CD14-positive monocyte (primary cell): ENCODE measurements at regions not wholly inside any gene's neighbourhood (a gene's known extent, or its start where the extent isn't known, plus 50 kb on each side); places are given as distances from the start of the nearest gene placed in this dataset.

ENCODE experiments used
- DNase-seq, 3 donors: peaks; one replicate each; pipeline ENCODE4 v3.0.0-alpha.2; 2011 to 2022
- H2AFZ ChIP-seq: 2 replicates; pipeline ENCODE4 v1.6.0; 2012; ENCODE audit warnings: mild to moderate bottlenecking, low read depth, low read length, inconsistent platforms; ENCODE audit not compliant: insufficient read depth, poor library complexity, severe bottlenecking
- H3K27ac ChIP-seq, 2 donors: 1 replicate in 1 of 2; 2 replicates in 1 of 2; pipeline ENCODE4 v1.5.1; 2012 to 2013; ENCODE audit warnings: low read length in 2 of 2, control low read depth in 1 of 2, inconsistent platforms in 1 of 2, low read depth in 1 of 2, mild to moderate bottlenecking in 1 of 2
- H3K27me3 ChIP-seq, 2 donors: one replicate each; pipeline versions ENCODE4 v1.6.0 to v1.6.1; 2011 to 2013; ENCODE audit warnings: low read length in 2 of 2; ENCODE audit not compliant: control insufficient read depth in 2 of 2, insufficient read depth in 2 of 2
- H3K36me3 ChIP-seq, 2 donors: replicated peaks in 1 of 2; 1 replicate in 1 of 2; 2 replicates in 1 of 2; pipeline versions ENCODE4 v1.5.1 to v1.6.1; 2012 to 2013; ENCODE audit warnings: low read length in 2 of 2, control low read depth in 1 of 2, inconsistent platforms in 1 of 2, mild to moderate bottlenecking in 1 of 2; ENCODE audit not compliant: insufficient read depth in 2 of 2, control insufficient read depth in 1 of 2
- H3K4me1 ChIP-seq, 2 donors: 1 replicate in 1 of 2; 2 replicates in 1 of 2; pipeline versions ENCODE4 v1.5.1 to v1.6.1; 2012 to 2013; ENCODE audit warnings: low read length in 2 of 2, control low read depth in 1 of 2, inconsistent platforms in 1 of 2, mild to moderate bottlenecking in 1 of 2, moderate library complexity in 1 of 2; ENCODE audit not compliant: insufficient read depth in 2 of 2, control insufficient read depth in 1 of 2
- H3K4me2 ChIP-seq: replicated peaks from 2 replicates; pipeline ENCODE3; 2012; ENCODE audit warnings: low read length, moderate library complexity, mild to moderate bottlenecking; ENCODE audit not compliant: poor library complexity, severe bottlenecking; ENCODE audit errors: extremely low read depth
- H3K4me3 ChIP-seq, 3 experiments: fragments of 200-600 bp in 1 of 3; sonication (generic) in 1 of 3; replicated peaks in 1 of 3; 1 replicate in 2 of 3; 2 replicates in 1 of 3; pipeline ENCODE4 v1.5.1; 2011 to 2013; ENCODE audit warnings: low read length in 3 of 3, mild to moderate bottlenecking in 3 of 3, control low read depth in 2 of 3, low read depth in 2 of 3, inconsistent platforms in 1 of 3, moderate library complexity in 1 of 3
- H3K79me2 ChIP-seq: 2 replicates; pipeline ENCODE4 v1.6.0; 2012; ENCODE audit warnings: mild to moderate bottlenecking, control low read depth, inconsistent platforms, low read length, moderate library complexity; ENCODE audit not compliant: insufficient read depth
- H3K9ac ChIP-seq: 2 replicates; pipeline ENCODE4 v1.6.0; 2017; ENCODE audit warnings: low read length, mild to moderate bottlenecking; ENCODE audit not compliant: insufficient read depth, poor library complexity, severe bottlenecking
- H3K9me3 ChIP-seq, 2 donors: replicated peaks in 1 of 2; 1 replicate in 1 of 2; 2 replicates in 1 of 2; pipeline versions ENCODE4 v1.5.1 to v1.6.1; 2012 to 2013; ENCODE audit warnings: low read length in 2 of 2, control low read depth in 1 of 2; ENCODE audit not compliant: control insufficient read depth in 1 of 2, insufficient read depth in 1 of 2
- H4K20me1 ChIP-seq: 2 replicates; pipeline ENCODE4 v1.6.0; 2012; ENCODE audit warnings: mild to moderate bottlenecking, low read length, control low read depth, moderate library complexity; ENCODE audit not compliant: insufficient read depth
- H3K27ac Mint-ChIP-seq, 7 donors: one replicate each; pipeline ENCODE4 v1.8.0; 2020; ENCODE audit warnings: mild to moderate bottlenecking in 7 of 7, mixed read lengths in 7 of 7, moderate library complexity in 6 of 7, inconsistent platforms in 2 of 7
- H3K27me3 Mint-ChIP-seq, 3 donors: one replicate each; pipeline ENCODE4 v1.8.0; 2021 to 2022; ENCODE audit warnings: low read depth in 3 of 3, mild to moderate bottlenecking in 3 of 3, mixed read lengths in 3 of 3, moderate library complexity in 3 of 3, inconsistent platforms in 1 of 3
- H3K36me3 Mint-ChIP-seq, 2 donors: one replicate each; pipeline ENCODE4 v1.8.0; 2020; ENCODE audit warnings: mixed read lengths in 2 of 2, inconsistent platforms in 1 of 2, mild to moderate bottlenecking in 1 of 2
- H3K4me1 Mint-ChIP-seq: one replicate; pipeline ENCODE4 v1.8.0; 2020; ENCODE audit warnings: mild to moderate bottlenecking, mixed read lengths
- H3K4me3 Mint-ChIP-seq, 2 donors: one replicate each; pipeline ENCODE4 v1.8.0; 2020; ENCODE audit warnings: mild to moderate bottlenecking in 2 of 2, mixed read lengths in 2 of 2, moderate library complexity in 1 of 2
- H3K9me3 Mint-ChIP-seq, 7 donors: one replicate each; pipeline ENCODE4 v1.8.0; 2020 to 2022; ENCODE audit warnings: mixed read lengths in 7 of 7, mild to moderate bottlenecking in 6 of 7, moderate library complexity in 6 of 7, inconsistent platforms in 2 of 7
- WGBS: methylation state at CpG from one replicate; pipeline ENCODE4 v1.1.5; 2013; ENCODE audit warnings: missing lambda C conversion rate; ENCODE audit not compliant: insufficient coverage; 5-methylcytosine and 5-hydroxymethylcytosine counted together
- intact Hi-C, 2 donors: fragments of 100-400 bp; cut with micrococcal nuclease; formaldehyde crosslinking; loops; one replicate each; pipeline versions ENCODE4 v1.15.0 to v1.15.1; 2023
- TF ChIP-seq, protein P1 (sequence below): fragments of 200-600 bp; IDR thresholded peaks from one replicate; pipeline ENCODE4 v1.8.0; 2022; ENCODE audit warnings: antibody characterized with exemption, mild to moderate bottlenecking

DNA sequence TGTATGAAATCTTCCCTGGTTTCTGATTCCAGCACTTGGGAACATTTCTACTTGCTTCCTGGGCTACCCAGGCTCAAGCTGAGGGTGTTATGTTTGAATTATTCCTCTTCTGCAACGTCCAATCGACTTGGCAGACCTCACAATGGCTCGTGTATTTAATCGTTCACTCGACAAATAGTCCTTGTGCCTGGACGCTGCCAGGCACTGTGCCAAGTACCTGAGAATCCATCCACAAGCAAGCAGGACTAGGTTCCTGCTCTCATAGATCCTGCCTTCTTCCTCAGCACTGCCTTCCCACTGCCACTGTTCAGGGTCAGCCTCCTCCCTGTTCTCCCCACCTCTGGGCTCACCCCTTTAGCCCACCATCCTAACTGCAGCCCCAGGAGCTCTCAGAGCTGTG is 113.3 kb downstream of the EFNB1 start:
- Histone ChIP-seq H4K20me1 (no peaks in the 10 kb centered on the region), H3K4me2 (no peak overlapping the region), H3K27ac (no peak overlapping the region), H3K4me3 (no peak overlapping the region), H3K27me3 (no peaks in the 10 kb centered on the region), H3K36me3 (no peaks in the 10 kb centered on the region), H3K79me2 (no peaks in the 10 kb centered on the region), H2AFZ (no peak overlapping the region), H3K9me3 (no peaks in the 10 kb centered on the region), H3K4me1 (no peaks in the 10 kb centered on the region), H3K9ac (no peak overlapping the region)
- 100% methylated on average over 2 of the region's 6 CpGs for WGBS
- H3K27ac Mint-ChIP-seq, result peak overlapping the region in 1 of 7 donors; percentile 63
- H3K4me3 Mint-ChIP-seq, result no peak overlapping the region
- no peaks in the 10 kb centered on the region for H3K9me3 Mint-ChIP-seq
- no peaks in the 10 kb centered on the region for H3K4me1 Mint-ChIP-seq
- TF ChIP-seq, protein P1, sequence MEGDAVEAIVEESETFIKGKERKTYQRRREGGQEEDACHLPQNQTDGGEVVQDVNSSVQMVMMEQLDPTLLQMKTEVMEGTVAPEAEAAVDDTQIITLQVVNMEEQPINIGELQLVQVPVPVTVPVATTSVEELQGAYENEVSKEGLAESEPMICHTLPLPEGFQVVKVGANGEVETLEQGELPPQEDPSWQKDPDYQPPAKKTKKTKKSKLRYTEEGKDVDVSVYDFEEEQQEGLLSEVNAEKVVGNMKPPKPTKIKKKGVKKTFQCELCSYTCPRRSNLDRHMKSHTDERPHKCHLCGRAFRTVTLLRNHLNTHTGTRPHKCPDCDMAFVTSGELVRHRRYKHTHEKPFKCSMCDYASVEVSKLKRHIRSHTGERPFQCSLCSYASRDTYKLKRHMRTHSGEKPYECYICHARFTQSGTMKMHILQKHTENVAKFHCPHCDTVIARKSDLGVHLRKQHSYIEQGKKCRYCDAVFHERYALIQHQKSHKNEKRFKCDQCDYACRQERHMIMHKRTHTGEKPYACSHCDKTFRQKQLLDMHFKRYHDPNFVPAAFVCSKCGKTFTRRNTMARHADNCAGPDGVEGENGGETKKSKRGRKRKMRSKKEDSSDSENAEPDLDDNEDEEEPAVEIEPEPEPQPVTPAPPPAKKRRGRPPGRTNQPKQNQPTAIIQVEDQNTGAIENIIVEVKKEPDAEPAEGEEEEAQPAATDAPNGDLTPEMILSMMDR, result no peak
- no peaks in the 10 kb centered on the region for H3K36me3 Mint-ChIP-seq
- peaks cover 0 to 6% (median 2%) of the 10 kb centered on the region in 3 donors for H3K27me3 Mint-ChIP-seq
- intact Hi-C loops, result no loop called here
- no peak for DNase-seq

DNA sequence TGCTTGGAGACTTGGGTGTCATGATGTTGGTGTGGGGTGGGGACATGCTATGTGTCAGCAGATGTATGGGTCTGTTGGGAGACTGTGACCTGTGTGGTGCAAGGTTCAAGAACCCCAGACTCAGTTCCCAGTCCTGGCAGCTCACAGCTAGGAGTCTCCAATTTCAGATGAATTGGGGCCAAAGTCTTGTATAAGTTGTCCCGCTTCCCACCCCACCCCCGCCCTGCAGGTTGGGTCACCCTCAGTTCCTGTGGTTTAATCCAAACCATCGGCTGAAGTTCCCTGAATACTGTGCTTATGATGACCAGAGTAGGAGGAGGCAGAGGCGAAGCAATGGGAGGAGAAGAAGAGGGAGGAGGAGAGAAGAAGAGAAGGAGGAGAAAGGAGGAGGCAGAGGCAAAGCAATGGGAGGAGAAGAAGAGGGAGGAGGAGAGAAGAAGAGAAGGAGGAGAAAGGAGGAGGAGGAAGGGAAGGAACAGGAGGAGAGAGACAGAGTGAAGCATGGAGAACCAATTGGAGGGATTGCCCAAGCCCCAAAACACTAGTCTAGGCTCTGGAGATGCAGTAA is 112.6 kb downstream of the EFNB1 start:
- H2AFZ ChIP-seq, result no peak overlapping the region
- H3K27me3 ChIP-seq, result no peaks in the 10 kb centered on the region
- H3K36me3 ChIP-seq, result no peaks in the 10 kb centered on the region
- H3K4me2 ChIP-seq, result no peak overlapping the region
- no peak overlapping the region for H3K4me3 ChIP-seq
- H3K9ac ChIP-seq, result no peak overlapping the region
- no peaks in the 10 kb centered on the region for H3K79me2 ChIP-seq
- H3K27me3 Mint-ChIP-seq, result peaks cover 0 to 3% (median 2%) of the 10 kb centered on the region in 3 donors
- no peaks in the 10 kb centered on the region for H4K20me1 ChIP-seq
- H3K4me1 Mint-ChIP-seq, result no peaks in the 10 kb centered on the region
- peak overlapping the region in 1 of 7 donors; percentile 41 for H3K27ac Mint-ChIP-seq
- DNase-seq, result no peak
- H3K9me3 Mint-ChIP-seq, result no peaks in the 10 kb centered on the region
- H3K36me3 Mint-ChIP-seq, result no peaks in the 10 kb centered on the region
- 89% methylated on average over 1 of the region's 4 CpGs for WGBS
- no peak overlapping the region for H3K27ac ChIP-seq
- intact Hi-C loops, result no loop called here
- H3K9me3 ChIP-seq, result no peaks in the 10 kb centered on the region
- no peaks in the 10 kb centered on the region for H3K4me1 ChIP-seq
- TF ChIP-seq, protein P1, result no peak
- no peak overlapping the region for H3K4me3 Mint-ChIP-seq
